GM10266 (cell line): ENCODE measurements at regions not wholly inside any gene's neighbourhood (a gene's known extent, or its start where the extent isn't known, plus 50 kb on each side); places are given as distances from the start of the nearest gene placed in this dataset.

Source experiments
- DNase-seq: peaks from one replicate; pipeline ENCODE4 v3.0.0; 2012; ENCODE audit errors: extremely low spot score
- CTCF ChIP-seq: IDR thresholded peaks from 2 replicates; pipeline ENCODE4 v1.5.1; 2012; ENCODE audit warnings: mild to moderate bottlenecking, low read depth; ENCODE audit not compliant: control insufficient read depth, insufficient read depth; ENCODE audit errors: missing control alignments

- no peak for TF ChIP-seq CTCF
- DNase-seq: no peak
Observed at GRCh38 chr7:84538268-84538667, 343.7 kb upstream of the SEMA3A start.

GRCh38 chr7:84536271-84536870, 341.8 kb upstream of the SEMA3A start:
- no peak for TF ChIP-seq CTCF
- no peak for DNase-seq

- TF ChIP-seq CTCF: no peak
- DNase-seq: no peak
Observed at GRCh38 chr7:84535580-84536270, 341.1 kb upstream of the SEMA3A start.

DNA sequence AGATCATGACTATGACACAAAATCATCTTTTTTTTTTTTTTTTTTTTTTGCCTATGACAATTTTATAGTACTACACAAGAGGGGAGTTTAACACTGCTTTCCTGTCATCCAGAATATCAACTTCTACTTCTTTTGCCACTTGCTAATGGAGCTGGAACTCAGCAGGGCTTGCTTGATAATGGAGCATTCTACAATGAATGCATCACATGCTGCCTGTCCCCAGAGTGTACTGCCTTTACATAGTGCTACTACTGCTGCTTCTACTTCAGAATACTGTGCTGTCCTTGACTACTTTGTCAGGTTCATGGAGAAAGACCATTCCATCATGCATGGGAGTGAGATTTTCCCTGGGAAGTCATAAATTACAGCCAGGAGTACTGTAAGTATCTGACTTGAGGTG, 338.6 kb upstream of the SEMA3A start:
- no peak for TF ChIP-seq CTCF
- no peak for DNase-seq

DNA sequence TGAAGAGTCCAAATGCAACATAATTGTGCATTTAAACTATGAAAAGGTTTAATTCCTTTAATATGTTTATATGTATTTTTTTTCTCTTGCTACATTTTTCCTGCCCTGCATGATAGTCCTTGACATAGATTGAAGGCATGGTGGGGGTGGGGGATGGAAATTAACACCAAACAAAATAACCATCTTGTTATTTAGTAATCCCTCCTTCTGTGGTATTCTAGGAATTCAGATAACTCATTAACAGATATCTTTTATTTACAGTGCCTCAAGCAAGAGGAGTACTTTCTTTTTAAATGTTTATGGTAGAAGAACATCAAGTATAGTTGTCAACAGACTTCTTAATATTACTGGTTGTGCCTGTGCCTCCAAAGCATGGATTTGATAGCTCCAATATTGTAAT, 337.6 kb upstream of the SEMA3A start:
- no peak for TF ChIP-seq CTCF
- no peak for DNase-seq

- no peak for DNase-seq
- TF ChIP-seq CTCF: no peak
Observed at GRCh38 chr7:84529480-84530205, 335.1 kb upstream of the SEMA3A start.

GRCh38 chr7:84528756-84529479, 334.3 kb upstream of the SEMA3A start:
- TF ChIP-seq CTCF: no peak
- DNase-seq: no peak
